H1 (cell line): ENCODE measurements at regions not wholly inside any gene's neighbourhood (a gene's known extent, or its start where the extent isn't known, plus 50 kb on each side); places are given as distances from the start of the nearest gene placed in this dataset.

Source experiments
- CTCF ChIA-PET: fragments of 300-600 bp; sonication (Branson Sonifier 250); formaldehyde crosslinking; loops from one replicate; lab custom pipeline; 2021; ENCODE audit not compliant: partially characterized antibody; lab: Charles Lee
- POLR2A ChIA-PET: fragments of 300-600 bp; sonication (Branson Sonifier 250); formaldehyde crosslinking; loops from one replicate; lab custom pipeline; 2021; ENCODE audit warnings: inconsistent platforms; ENCODE audit not compliant: partially characterized antibody; lab: Charles Lee
- DNase-seq, 2 experiments: peaks; one replicate each; pipeline versions ENCODE4 v3.0.0 to v3.0.0-alpha.2; 2010 to 2022; ENCODE audit warnings: low spot score in 2 of 2, low read depth in 1 of 2, mixed read lengths in 1 of 2
- FAIRE-seq: peaks from 2 replicates; lab custom pipeline; 2011; peaks lifted over from hg19 to GRCh38; lab: Jason Lieb, UNC
- H2AFZ ChIP-seq: 2 replicates; pipeline ENCODE4 v1.8.1; 2012; ENCODE audit warnings: low read length, inconsistent platforms
- H2AK5ac ChIP-seq: 2 replicates; pipeline ENCODE4 v1.6.1; 2013; ENCODE audit warnings: low read depth, low read length
- H2BK120ac ChIP-seq: replicated peaks from 2 replicates; pipeline ENCODE3; 2013; ENCODE audit warnings: low read depth, low read length, inconsistent platforms
- H2BK12ac ChIP-seq: 2 replicates; pipeline ENCODE4 v1.6.1; 2013; ENCODE audit warnings: low read depth, low read length
- H2BK15ac ChIP-seq: 2 replicates; pipeline ENCODE4 v1.6.1; 2013; ENCODE audit warnings: low read length
- H2BK20ac ChIP-seq: 2 replicates; pipeline ENCODE4 v1.6.1; 2013; ENCODE audit warnings: low read length
- H2BK5ac ChIP-seq: 2 replicates; pipeline ENCODE4 v1.6.1; 2013; ENCODE audit warnings: low read depth, low read length
- H3K14ac ChIP-seq: 2 replicates; pipeline ENCODE4 v1.6.1; 2013; ENCODE audit warnings: inconsistent platforms; ENCODE audit not compliant: insufficient read length
- H3K18ac ChIP-seq: 2 replicates; pipeline ENCODE4 v1.6.1; 2013; ENCODE audit warnings: low read length; ENCODE audit errors: extremely low read depth
- H3K23ac ChIP-seq: 2 replicates; pipeline ENCODE4 v1.6.1; 2013; ENCODE audit warnings: inconsistent platforms; ENCODE audit not compliant: insufficient read length
- H3K23me2 ChIP-seq: 2 replicates; pipeline ENCODE4 v1.6.1; 2013; ENCODE audit warnings: low read depth, low read length
- H3K27ac ChIP-seq: 2 replicates; pipeline ENCODE4 v1.6.1; 2011; ENCODE audit warnings: low read depth, low read length, inconsistent platforms
- H3K27me3 ChIP-seq, 4 experiments: replicated peaks in 1 of 4; 1 replicate in 1 of 4; 2 replicates in 3 of 4; pipeline versions ENCODE4 v1.6.1 to v1.8.1; 2011 to 2013; ENCODE audit warnings: low read length in 3 of 4, mild to moderate bottlenecking in 3 of 4, inconsistent platforms in 2 of 4, mixed read lengths in 2 of 4, moderate library complexity in 1 of 4; ENCODE audit not compliant: control insufficient read depth in 3 of 4, insufficient read depth in 3 of 4; ENCODE audit errors: extremely low read depth in 1 of 4
- H3K36me3 ChIP-seq, 4 experiments: 2 replicates each; pipeline versions ENCODE4 v1.6.1 to v1.8.1; 2011 to 2013; ENCODE audit warnings: mild to moderate bottlenecking in 4 of 4, low read length in 3 of 4, moderate library complexity in 2 of 4, control low read depth in 1 of 4, inconsistent platforms in 1 of 4; ENCODE audit not compliant: insufficient read depth in 4 of 4, control insufficient read depth in 2 of 4
- H3K4ac ChIP-seq: replicated peaks from 2 replicates; pipeline ENCODE3; 2013; ENCODE audit warnings: low read length, low read depth, mixed read lengths, inconsistent platforms; ENCODE audit not compliant: insufficient read length
- H3K4me1 ChIP-seq, 4 experiments: replicated peaks in 1 of 4; 1 replicate in 1 of 4; 2 replicates in 3 of 4; pipeline versions ENCODE4 v1.6.1 to v1.8.1; 2011 to 2013; ENCODE audit warnings: low read length in 3 of 4, inconsistent platforms in 2 of 4, mixed read lengths in 1 of 4; ENCODE audit not compliant: insufficient read depth in 4 of 4, control insufficient read depth in 3 of 4
- H3K4me2 ChIP-seq, 2 experiments: 2 replicates each; pipeline versions ENCODE4 v1.6.1 to v1.8.1; 2011 to 2013; ENCODE audit warnings: low read depth in 2 of 2, low read length in 2 of 2, control low read depth in 1 of 2, inconsistent platforms in 1 of 2, mild to moderate bottlenecking in 1 of 2; ENCODE audit not compliant: insufficient read depth in 1 of 2
- H3K4me3 ChIP-seq, 4 experiments: fragments of 200-600, 300-600 bp in 1 of 4; sonication (generic), shearing (Covaris generic), sonication (Bioruptor Twin) in 1 of 4; 2 replicates each; pipeline versions ENCODE4 v1.5.1 to v1.8.1; 2011 to 2016; ENCODE audit warnings: low read length in 4 of 4, low read depth in 3 of 4, control low read depth in 2 of 4, inconsistent platforms in 2 of 4, mild to moderate bottlenecking in 2 of 4, mixed read lengths in 1 of 4, moderate library complexity in 1 of 4; ENCODE audit not compliant: insufficient read depth in 2 of 4; ENCODE audit errors: extremely low read depth in 1 of 4
- H3K56ac ChIP-seq: replicated peaks from 2 replicates; pipeline ENCODE3; 2013; ENCODE audit warnings: low read depth, mild to moderate bottlenecking, mixed read lengths, low read length, inconsistent platforms; ENCODE audit not compliant: insufficient read length
- H3K79me1 ChIP-seq: 2 replicates; pipeline ENCODE4 v1.6.1; 2013; ENCODE audit warnings: low read depth, low read length, control low read depth
- H3K79me2 ChIP-seq, 2 experiments: 2 replicates each; pipeline versions ENCODE4 v1.6.1 to v1.8.1; 2012 to 2013; ENCODE audit warnings: low read length in 2 of 2, mild to moderate bottlenecking in 2 of 2, inconsistent platforms in 1 of 2; ENCODE audit not compliant: insufficient read depth in 2 of 2, control insufficient read depth in 1 of 2
- H3K9ac ChIP-seq, 4 experiments: replicated peaks in 1 of 4; 1 replicate in 1 of 4; 2 replicates in 3 of 4; pipeline versions ENCODE4 v1.6.1 to v1.8.1; 2011 to 2013; ENCODE audit warnings: low read depth in 3 of 4, low read length in 3 of 4, control low read depth in 2 of 4, mild to moderate bottlenecking in 2 of 4, moderate library complexity in 2 of 4, inconsistent platforms in 1 of 4; ENCODE audit errors: extremely low read depth in 1 of 4
- H3K9me3 ChIP-seq, 2 experiments: 2 replicates each; pipeline versions ENCODE4 v1.6.1 to v1.8.1; 2012 to 2013; ENCODE audit warnings: mild to moderate bottlenecking in 2 of 2, moderate library complexity in 2 of 2, control low read depth in 1 of 2, inconsistent platforms in 1 of 2, low read depth in 1 of 2, low read length in 1 of 2, mixed read lengths in 1 of 2; ENCODE audit not compliant: insufficient read depth in 2 of 2
- H4K20me1 ChIP-seq, 2 experiments: replicated peaks in 1 of 2; 2 replicates each; pipeline versions ENCODE3 to v1.8.1; 2011 to 2013; ENCODE audit warnings: inconsistent platforms in 2 of 2, low read length in 2 of 2, mild to moderate bottlenecking in 1 of 2; ENCODE audit not compliant: insufficient read depth in 2 of 2, control insufficient read depth in 1 of 2
- H4K5ac ChIP-seq: 2 replicates; pipeline ENCODE4 v1.6.1; 2013; ENCODE audit warnings: low read length, low read depth, mixed read lengths, inconsistent platforms; ENCODE audit not compliant: insufficient read length
- H4K8ac ChIP-seq: 2 replicates; pipeline ENCODE4 v1.8.0; 2013; ENCODE audit warnings: mild to moderate bottlenecking, moderate library complexity, low read length, inconsistent platforms; ENCODE audit not compliant: insufficient read depth; ENCODE audit errors: extremely low read depth
- H4K91ac ChIP-seq: replicated peaks from 2 replicates; pipeline ENCODE3; 2013; ENCODE audit warnings: low read length, mixed read lengths, inconsistent platforms; ENCODE audit not compliant: insufficient read length
- ATF3 ChIP-seq: IDR thresholded peaks from 2 replicates; pipeline ENCODE4 v1.6.1; 2011; ENCODE audit warnings: low read depth, mild to moderate bottlenecking, low read length; ENCODE audit not compliant: insufficient read depth
- CEBPB ChIP-seq: IDR thresholded peaks from 2 replicates; pipeline ENCODE4 v1.6.1; 2012; ENCODE audit warnings: low read depth, low read length
- CREB1 ChIP-seq: IDR thresholded peaks from 2 replicates; pipeline ENCODE4 v1.6.1; 2012; ENCODE audit warnings: inconsistent platforms
- GABPA ChIP-seq: IDR thresholded peaks from 2 replicates; pipeline ENCODE4 v1.6.1; 2011; ENCODE audit warnings: mild to moderate bottlenecking, low read length, moderate library complexity, borderline replicate concordance; ENCODE audit not compliant: insufficient read depth
- JUND ChIP-seq: IDR thresholded peaks from 2 replicates; pipeline ENCODE4 v1.6.1; 2011; ENCODE audit warnings: mild to moderate bottlenecking, improper control_type of control experiment, low read length
- KDM1A ChIP-seq: fragments of 200-600, 300-600 bp; sonication (generic); IDR thresholded peaks from 2 replicates; pipeline ENCODE4 v1.7.1; 2016; ENCODE audit warnings: mild to moderate bottlenecking, low read length, borderline replicate concordance
- RXRA ChIP-seq: IDR thresholded peaks from 2 replicates; pipeline ENCODE4 v1.6.1; 2011; ENCODE audit warnings: low read depth, mild to moderate bottlenecking, low read length, moderate library complexity; ENCODE audit not compliant: insufficient read depth
- SIRT6 ChIP-seq: IDR thresholded peaks from one replicate; pipeline ENCODE4 v1.7.1; 2012; ENCODE audit warnings: low read length, inconsistent platforms
- USF2 ChIP-seq: IDR thresholded peaks from 2 replicates; pipeline ENCODE4 v1.6.1; 2011; ENCODE audit warnings: low read length, improper control_type of control experiment
- YY1 ChIP-seq: IDR thresholded peaks from 2 replicates; pipeline ENCODE4 v1.6.1; 2011; ENCODE audit warnings: low read depth, mild to moderate bottlenecking, low read length
- WGBS, 2 experiments: shearing (Covaris generic) in 1 of 2; methylation state at CpG; one replicate each; pipeline versions ENCODE4 v1.1.6 to v1.1.7; 2013 to 2015; ENCODE audit warnings: low lambda C conversion rate in 2 of 2, mixed read lengths in 2 of 2, inconsistent platforms in 1 of 2, low coverage in 1 of 2, missing lambda C conversion rate in 1 of 2; ENCODE audit not compliant: insufficient replicate concordance in 2 of 2, insufficient coverage in 1 of 2, insufficient read length in 1 of 2; ENCODE audit errors: extremely low coverage in 1 of 2, missing lambda C conversion rate in 1 of 2; 5-methylcytosine and 5-hydroxymethylcytosine counted together
- TF ChIP-seq, protein P1 (sequence below): IDR thresholded peaks from 2 replicates; pipeline ENCODE4 v1.6.1; 2012; ENCODE audit warnings: inconsistent platforms

DNA sequence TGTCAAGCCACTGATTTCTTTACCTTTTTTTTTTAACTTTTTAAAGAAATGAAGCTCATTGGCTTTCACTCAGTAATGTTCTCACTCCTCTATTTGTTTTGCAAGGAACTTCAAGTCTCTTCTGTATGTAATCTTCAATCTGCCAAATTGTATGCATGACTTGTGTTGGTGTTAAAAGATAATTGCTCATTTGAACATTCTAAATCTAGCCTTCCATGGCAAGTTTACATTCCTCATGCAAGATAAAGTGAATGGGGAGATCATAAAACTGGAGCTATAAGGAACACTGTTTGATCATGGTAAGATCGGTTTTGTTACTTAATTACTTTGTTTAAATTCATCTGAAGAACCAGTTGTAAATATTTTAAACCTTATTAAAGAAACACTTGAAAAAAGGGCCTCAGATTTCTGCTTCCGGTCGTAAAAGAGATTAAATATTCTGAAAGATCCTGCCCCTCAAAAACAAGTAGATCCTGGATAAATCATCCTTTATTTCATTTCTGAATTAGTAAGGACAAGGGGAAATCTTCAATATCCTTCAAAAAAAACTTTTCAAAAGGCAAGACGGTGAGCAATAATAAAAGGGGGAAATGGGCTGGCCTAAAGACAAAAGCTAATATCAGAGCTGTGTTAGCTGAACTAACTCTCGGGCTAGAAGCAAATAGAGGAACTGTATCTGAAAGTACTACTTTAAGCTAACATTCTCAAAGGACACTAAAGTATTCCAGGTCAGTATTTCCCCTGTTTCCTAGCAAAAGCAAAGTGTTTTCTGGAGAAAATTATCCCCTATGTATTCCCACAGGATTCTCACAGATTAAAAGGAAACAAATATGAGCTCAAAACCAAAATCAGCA, 107.0 kb upstream of the ATP11B start:
- POLR2A ChIA-PET: interaction anchor here (0.7 to 2.3 kb wide), 2 partner anchors 17 to 234 kb away, joined by 4 read pairs; no protein-coding TSS in a partner anchor
- no peak for TF ChIP-seq CEBPB
- no peak for TF ChIP-seq USF2
- TF ChIP-seq CREB1: no peak
- no peak for TF ChIP-seq SIRT6
- TF ChIP-seq, protein P1, sequence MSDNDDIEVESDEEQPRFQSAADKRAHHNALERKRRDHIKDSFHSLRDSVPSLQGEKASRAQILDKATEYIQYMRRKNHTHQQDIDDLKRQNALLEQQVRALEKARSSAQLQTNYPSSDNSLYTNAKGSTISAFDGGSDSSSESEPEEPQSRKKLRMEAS: no peak
- no peak for TF ChIP-seq GABPA
- TF ChIP-seq JUND: no peak
- no peak for TF ChIP-seq RXRA
- TF ChIP-seq KDM1A: no peak
- no peak for TF ChIP-seq ATF3
- no peak for TF ChIP-seq YY1

More for the DNA sequence above, 107.0 kb upstream of the ATP11B start:
- no peak overlapping the region for H2AFZ ChIP-seq
- DNase-seq (no peak), FAIRE-seq (no peak)
- H3K56ac ChIP-seq: no peak overlapping the region
- H3K18ac ChIP-seq: no peak overlapping the region
- H3K9ac ChIP-seq: no peak overlapping the region
- no peak overlapping the region for H2AK5ac ChIP-seq
- H2BK120ac ChIP-seq: no peak overlapping the region
- CTCF ChIA-PET: interaction anchor here (0.7 to 3.6 kb wide), 6 partner anchors 11 to 985 kb away, joined by 3 to 17 read pairs (median 4); no protein-coding TSS in a partner anchor
- peaks cover 3% of the 10 kb centered on the region; the same call in 1 of the 2 replicates for H3K23me2 ChIP-seq
- H3K4me3 ChIP-seq: no peak overlapping the region
- H3K14ac ChIP-seq: no peak overlapping the region
- H3K27ac ChIP-seq: no peak overlapping the region
- no peak overlapping the region for H2BK20ac ChIP-seq
- no peak overlapping the region for H4K91ac ChIP-seq
- no peak overlapping the region for H2BK5ac ChIP-seq
- H3K79me1 ChIP-seq: no peaks in the 10 kb centered on the region
- H3K79me2 ChIP-seq: no peaks in the 10 kb centered on the region
- H4K20me1 ChIP-seq: no peaks in the 10 kb centered on the region
- no peaks in the 10 kb centered on the region for H3K9me3 ChIP-seq
- no peaks in the 10 kb centered on the region; a peak in 1 of 7 replicates for H3K27me3 ChIP-seq
- H4K8ac ChIP-seq: no peak overlapping the region
- H2BK15ac ChIP-seq: no peak overlapping the region
- H3K4me2 ChIP-seq: no peak overlapping the region
- 0 out of 7 replicates have a peak, but pooled peaks cover 0 to 6% (median 0%) of the 10 kb centered on the region in 4 experiments for H3K4me1 ChIP-seq
- WGBS, 2 experiments: 89% methylated on average over 5 of the region's 5 CpGs; no CpG with 5 or more reads in 1 of the 2 experiments
- no peaks in the 10 kb centered on the region for H3K36me3 ChIP-seq
- no peak overlapping the region for H4K5ac ChIP-seq
- no peak overlapping the region for H3K23ac ChIP-seq
- H2BK12ac ChIP-seq: no peak overlapping the region
- no peak overlapping the region for H3K4ac ChIP-seq
